A549 (cell line): ENCODE measurements at regions not wholly inside any gene's neighbourhood (a gene's known extent, or its start where the extent isn't known, plus 50 kb on each side); places are given as distances from the start of the nearest gene placed in this dataset.

Experiments
- KDM5A ChIP-seq: fragments of 200-600 bp; sonication (generic); IDR thresholded peaks from 2 replicates; pipeline ENCODE4 v1.6.1; 2016; ENCODE audit warnings: antibody characterized with exemption, mild to moderate bottlenecking
- RFX5 ChIP-seq: fragments of 450-650 bp; IDR thresholded peaks from 2 replicates; pipeline ENCODE4 v1.7.1; 2014; ENCODE audit warnings: antibody characterized with exemption, mild to moderate bottlenecking, moderate library complexity
- TF ChIP-seq, protein P1 (sequence below): fragments of >200 bp; sonication (Bioruptor Twin); formaldehyde crosslinking; IDR thresholded peaks from 3 replicates; pipeline ENCODE4 v1.5.1; 2016

DNA sequence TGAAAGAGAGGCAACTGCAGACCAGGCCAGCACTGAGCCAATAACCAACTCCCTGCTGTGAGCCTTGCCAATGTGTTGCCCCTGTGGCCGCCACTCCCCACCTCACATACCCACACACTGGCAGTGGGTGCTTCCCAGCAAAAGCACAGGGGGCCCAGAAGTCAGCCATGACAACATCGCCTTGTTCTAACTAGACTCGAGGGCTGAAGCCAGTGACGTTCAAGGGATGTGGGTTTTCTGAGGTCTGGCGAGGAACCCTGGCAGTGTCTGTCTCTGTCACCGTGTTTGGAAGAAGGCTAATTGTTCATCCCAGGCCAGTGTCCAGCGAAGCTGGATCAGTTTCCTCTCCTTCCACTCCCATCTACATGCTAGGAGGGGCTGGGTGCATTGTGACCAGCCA, 311.8 kb upstream of the AMIGO2 start:
- TF ChIP-seq, protein P1, sequence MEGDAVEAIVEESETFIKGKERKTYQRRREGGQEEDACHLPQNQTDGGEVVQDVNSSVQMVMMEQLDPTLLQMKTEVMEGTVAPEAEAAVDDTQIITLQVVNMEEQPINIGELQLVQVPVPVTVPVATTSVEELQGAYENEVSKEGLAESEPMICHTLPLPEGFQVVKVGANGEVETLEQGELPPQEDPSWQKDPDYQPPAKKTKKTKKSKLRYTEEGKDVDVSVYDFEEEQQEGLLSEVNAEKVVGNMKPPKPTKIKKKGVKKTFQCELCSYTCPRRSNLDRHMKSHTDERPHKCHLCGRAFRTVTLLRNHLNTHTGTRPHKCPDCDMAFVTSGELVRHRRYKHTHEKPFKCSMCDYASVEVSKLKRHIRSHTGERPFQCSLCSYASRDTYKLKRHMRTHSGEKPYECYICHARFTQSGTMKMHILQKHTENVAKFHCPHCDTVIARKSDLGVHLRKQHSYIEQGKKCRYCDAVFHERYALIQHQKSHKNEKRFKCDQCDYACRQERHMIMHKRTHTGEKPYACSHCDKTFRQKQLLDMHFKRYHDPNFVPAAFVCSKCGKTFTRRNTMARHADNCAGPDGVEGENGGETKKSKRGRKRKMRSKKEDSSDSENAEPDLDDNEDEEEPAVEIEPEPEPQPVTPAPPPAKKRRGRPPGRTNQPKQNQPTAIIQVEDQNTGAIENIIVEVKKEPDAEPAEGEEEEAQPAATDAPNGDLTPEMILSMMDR = no peak
- no peak for TF ChIP-seq RFX5
- no peak for TF ChIP-seq KDM5A
